ENCODE measurements at regions not wholly inside any gene's neighbourhood (a gene's known extent, or its start where the extent isn't known, plus 50 kb on each side); places are given as distances from the start of the nearest gene placed in this dataset.

GRCh38 chr5:144065786-144066185 is 104.7 kb downstream of the YIPF5 start:
- H3K9ac ChIP-seq = no peak overlapping the region
- H3F3A ChIP-seq (replicated peaks; ENCODE audit: insufficient read depth) = no peaks in the 10 kb centered on the region
- no peak overlapping the region for H3K4me3 ChIP-seq (ENCODE audit: low read depth in 2 of 2, low read length in 1 of 2)
- no peak overlapping the region for H2AFZ ChIP-seq (ENCODE audit: low read depth)
- no peaks in the 10 kb centered on the region for H3K4me1 ChIP-seq (ENCODE audit: control insufficient read depth in 1 of 2, insufficient read depth in 2 of 2, low read depth in 1 of 2, low read length in 1 of 2)
- ChIA-PET POLR2A (no interaction called here), CTCF (no interaction called here)
- no peaks in the 10 kb centered on the region for H3K9me2 ChIP-seq
- H3K79me2 ChIP-seq (ENCODE audit: insufficient read depth) = no peaks in the 10 kb centered on the region
- TF ChIP-seq TCF12 (IDR thresholded peaks at IDR 0.05) = no peak
- no peak for TF ChIP-seq SIN3A (IDR thresholded peaks at IDR 0.05; ENCODE audit: borderline replicate concordance, low read depth, low read length)
- TF ChIP-seq FOSL2 (IDR thresholded peaks at IDR 0.05; ENCODE audit: borderline replicate concordance, low read depth) = no peak
- TF ChIP-seq REST (IDR thresholded peaks at IDR 0.05; ENCODE audit: low read depth, low read length) = no peak
- TF ChIP-seq FOXJ3 (CRISPR knock-in tag; IDR thresholded peaks at IDR 0.05) = no peak
- TF ChIP-seq RFX5 (IDR thresholded peaks at IDR 0.05; ENCODE audit: low read length) = no peak
- no peak for TF ChIP-seq EZH2phosphoT487 (IDR thresholded peaks at IDR 0.05; ENCODE audit: borderline replicate concordance, low read depth)
- no peak for DNase-seq
- H4K20me1 ChIP-seq (ENCODE audit: insufficient read depth) = no peaks in the 10 kb centered on the region
- no peaks in the 10 kb centered on the region for H3K36me3 ChIP-seq (replicated peaks in 1 of 2; ENCODE audit: control insufficient read depth in 1 of 2, insufficient read depth in 2 of 2, low read length in 1 of 2)
- 0 out of 2 replicates have a peak, but pooled peaks cover under 1% of the 10 kb centered on the region for H3K9me3 ChIP-seq
- no peak overlapping the region for H3K4me2 ChIP-seq
- no peak overlapping the region for H3K27ac ChIP-seq (ENCODE audit: low read depth in 2 of 2, low read length in 1 of 2)
- 100% methylated on average over 2 of the region's 2 CpGs for WGBS (ENCODE audit: low lambda C conversion rate)
- no peaks in the 10 kb centered on the region for H3K27me3 ChIP-seq (ENCODE audit: insufficient read depth)

DNA sequence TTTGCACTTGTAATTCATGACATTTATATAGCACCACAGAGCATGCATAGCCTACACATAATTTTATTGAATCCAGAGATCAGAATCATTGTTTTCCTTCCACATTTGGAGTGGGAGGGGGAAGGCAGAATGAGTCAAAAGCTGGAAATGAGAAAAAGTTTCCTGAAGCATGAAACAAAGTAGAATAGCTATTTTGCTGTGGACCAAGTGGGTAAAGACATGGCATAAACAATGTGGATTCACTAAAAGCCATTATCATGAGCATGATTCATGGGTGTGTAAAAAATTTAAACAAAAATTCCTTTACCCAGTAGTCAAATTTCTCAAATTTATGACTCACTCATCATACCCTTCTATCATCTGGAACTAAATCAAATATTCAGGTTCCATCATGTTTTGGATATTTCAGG is 97.9 kb downstream of the YIPF5 start:
- POLR2A ChIA-PET = no interaction called here
- Histone ChIP-seq H3K27me3 (ENCODE audit: insufficient read depth) (no peaks in the 10 kb centered on the region), H3K4me3 (ENCODE audit: low read depth in 2 of 2, low read length in 1 of 2) (no peak overlapping the region), H4K20me1 (ENCODE audit: insufficient read depth) (no peaks in the 10 kb centered on the region), H3F3A (replicated peaks; ENCODE audit: insufficient read depth) (peaks cover 18% of the 10 kb centered on the region), H3K9me3 (no peaks in the 10 kb centered on the region), H3K27ac (ENCODE audit: low read depth in 2 of 2, low read length in 1 of 2) (peak overlapping the region in 1 of 2 experiments; percentile 69; a peak in 3 of 4 replicates), H3K9ac (no peak overlapping the region), H3K36me3 (replicated peaks in 1 of 2; ENCODE audit: control insufficient read depth in 1 of 2, insufficient read depth in 2 of 2, low read length in 1 of 2) (no peaks in the 10 kb centered on the region), H3K79me2 (ENCODE audit: insufficient read depth) (no peaks in the 10 kb centered on the region), H2AFZ (ENCODE audit: low read depth) (0 out of 2 replicates have a peak overlapping the region, but pooled peaks have one; percentile 18), H3K9me2 (no peaks in the 10 kb centered on the region), H3K4me2 (peak overlapping the region; percentile 1; the same call in 1 of the 2 replicates), H3K4me1 (ENCODE audit: control insufficient read depth in 1 of 2, insufficient read depth in 2 of 2, low read depth in 1 of 2, low read length in 1 of 2) (peaks cover 0 to 11% of the 10 kb centered on the region in 2 experiments; a peak in 1 of 4 replicates)
- CTCF ChIA-PET = interaction anchor here (1.0 kb wide), 1 partner anchor 104 kb away, joined by 3 read pairs; no protein-coding TSS in a partner anchor
- no peak for DNase-seq
- TF ChIP-seq SIN3A (IDR thresholded peaks at IDR 0.05; ENCODE audit: borderline replicate concordance, low read depth, low read length) (no peak), NFIC (IDR thresholded peaks at IDR 0.05; ENCODE audit: borderline replicate concordance) (peak; percentile 55; the same call in 1 of the 2 replicates), CTCF (IDR thresholded peaks at IDR 0.05) (no peak), POLR2AphosphoS5 (IDR thresholded peaks at IDR 0.05; ENCODE audit: low read depth, low read length) (no peak), SMC3 (IDR thresholded peaks at IDR 0.05; ENCODE audit: low read depth, low read length) (no peak), PBX3 (IDR thresholded peaks at IDR 0.05) (peak; percentile 74), RXRA (IDR thresholded peaks at IDR 0.05; ENCODE audit: borderline replicate concordance, low read depth) (no peak; the same call in 1 of the 2 replicates), FOXJ3 (CRISPR knock-in tag; IDR thresholded peaks at IDR 0.05) (no peak), TEAD4 (IDR thresholded peaks at IDR 0.05; ENCODE audit: borderline replicate concordance, insufficient read depth) (peak; percentile 78; the same call in 1 of the 2 replicates), CHD2 (IDR thresholded peaks at IDR 0.05; ENCODE audit: low read length, partially characterized antibody) (no peak), EP300 (IDR thresholded peaks at IDR 0.05; ENCODE audit: borderline replicate concordance in 1 of 2, low read depth in 1 of 2, low read length in 1 of 2) (peak in 1 of 2 experiments; percentile 81; a peak in 2 of 4 replicates), MXI1 (IDR thresholded peaks at IDR 0.05; ENCODE audit: low read depth, low read length) (no peak), JUND (IDR thresholded peaks at IDR 0.05) (peak; percentile 71), FOXM1 (IDR thresholded peaks at IDR 0.05; ENCODE audit: low read depth) (no peak; the same call in 1 of the 2 replicates), USF1 (IDR thresholded peaks at IDR 0.05; ENCODE audit: borderline replicate concordance, low read depth) (no peak), TCF12 (IDR thresholded peaks at IDR 0.05) (peak; percentile 73), EZH2phosphoT487 (IDR thresholded peaks at IDR 0.05; ENCODE audit: borderline replicate concordance, low read depth) (no peak)
- TF ChIP-seq, protein P1, sequence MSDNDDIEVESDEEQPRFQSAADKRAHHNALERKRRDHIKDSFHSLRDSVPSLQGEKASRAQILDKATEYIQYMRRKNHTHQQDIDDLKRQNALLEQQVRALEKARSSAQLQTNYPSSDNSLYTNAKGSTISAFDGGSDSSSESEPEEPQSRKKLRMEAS (IDR thresholded peaks at IDR 0.05; ENCODE audit: low read depth) = peak; percentile 6
